Tibial nerve (tissue), 4 donors: ENCODE measurements at regions not wholly inside any gene's neighbourhood (a gene's known extent, or its start where the extent isn't known, plus 50 kb on each side); places are given as distances from the start of the nearest gene placed in this dataset.

ENCODE experiments used
- DNase-seq, 2 donors: peaks; one replicate each; pipeline ENCODE4 v3.0.0-alpha.2; 2019; ENCODE audit warnings: low spot score in 2 of 2
- H3K27ac ChIP-seq, 4 donors: fragments of 200-600 bp; sonication (generic) in 3 of 4; one replicate each; pipeline ENCODE4 v1.5.1; 2017 to 2019; ENCODE audit warnings: mild to moderate bottlenecking in 1 of 4
- H3K27me3 ChIP-seq, 2 donors: fragments of 200-600 bp; sonication (generic) in 1 of 2; one replicate each; pipeline versions ENCODE4 v1.5.1 to v1.6.0; 2017 to 2019
- H3K36me3 ChIP-seq, 3 donors: fragments of 200-600 bp; sonication (generic); one replicate each; pipeline ENCODE4 v1.5.1; 2018 to 2019
- H3K4me1 ChIP-seq, 4 donors: fragments of 200-600 bp; sonication (generic) in 3 of 4; one replicate each; pipeline ENCODE4 v1.5.1; 2017 to 2019
- H3K4me3 ChIP-seq, 4 donors: fragments of 200-600 bp; sonication (generic) in 3 of 4; one replicate each; pipeline ENCODE4 v1.5.1; 2017 to 2019; ENCODE audit warnings: mild to moderate bottlenecking in 1 of 4, moderate library complexity in 1 of 4
- H3K9me3 ChIP-seq, 4 donors: fragments of 200-600 bp; sonication (generic) in 3 of 4; one replicate each; pipeline ENCODE4 v1.5.1; 2017 to 2019
- EP300 ChIP-seq, 2 donors: sonication (generic); formaldehyde crosslinking; IDR thresholded peaks; one replicate each; pipeline ENCODE4 v1.6.1; 2017; ENCODE audit warnings: antibody characterized with exemption in 2 of 2, mild to moderate bottlenecking in 1 of 2
- POLR2A ChIP-seq, 2 donors: fragments of 450-650 bp; IDR thresholded peaks; one replicate each; pipeline ENCODE4 v1.6.1; 2017; ENCODE audit warnings: antibody characterized with exemption in 2 of 2, mild to moderate bottlenecking in 2 of 2, moderate library complexity in 2 of 2
- WGBS, 2 donors: methylation state at CpG; one replicate each; pipeline ENCODE4 v1.1.5; 2018; 5-methylcytosine and 5-hydroxymethylcytosine counted together
- TF ChIP-seq, protein P1 (sequence below), 5 experiments: fragments of 200-600 bp in 3 of 5; fragments of 450-650 bp in 2 of 5; sonication (generic) in 3 of 5; IDR thresholded peaks; one replicate each; pipeline ENCODE4 v1.5.1; 2016 to 2019; ENCODE audit warnings: antibody characterized with exemption in 5 of 5, mild to moderate bottlenecking in 3 of 5, moderate library complexity in 2 of 5

DNA sequence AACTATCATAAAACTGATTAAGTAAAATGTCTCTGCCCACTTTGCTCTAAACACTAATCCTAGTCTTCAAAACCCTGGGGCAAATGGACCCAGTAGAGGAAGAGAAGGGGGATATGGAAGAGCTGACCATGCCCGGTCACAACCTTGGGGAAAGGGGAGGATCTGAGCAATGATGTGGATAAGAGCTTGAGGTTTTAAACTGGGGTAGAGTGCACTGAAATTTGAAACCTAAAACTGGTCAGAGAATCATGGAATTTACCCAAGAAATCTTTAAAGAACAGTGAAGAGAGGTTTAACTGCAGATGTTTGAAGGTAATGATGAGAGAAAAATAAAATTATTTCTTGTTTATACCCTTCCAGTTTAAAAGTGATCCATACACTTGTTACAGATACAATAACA is 110.8 kb downstream of the MRPS30 start:
- H3K27ac ChIP-seq: no peak overlapping the region
- no peaks in the 10 kb centered on the region for H3K4me1 ChIP-seq
- H3K9me3 ChIP-seq: peaks cover 0 to 3% (median 0%) of the 10 kb centered on the region in 4 donors
- TF ChIP-seq EP300 (IDR thresholded peaks at IDR 0.05): no peak
- no peaks in the 10 kb centered on the region for H3K36me3 ChIP-seq
- H3K4me3 ChIP-seq: no peak overlapping the region
- DNase-seq: no peak
- H3K27me3 ChIP-seq: no peaks in the 10 kb centered on the region
- WGBS, 2 donors: 68 to 73% methylated on average over 1 of the region's 1 CpG

DNA sequence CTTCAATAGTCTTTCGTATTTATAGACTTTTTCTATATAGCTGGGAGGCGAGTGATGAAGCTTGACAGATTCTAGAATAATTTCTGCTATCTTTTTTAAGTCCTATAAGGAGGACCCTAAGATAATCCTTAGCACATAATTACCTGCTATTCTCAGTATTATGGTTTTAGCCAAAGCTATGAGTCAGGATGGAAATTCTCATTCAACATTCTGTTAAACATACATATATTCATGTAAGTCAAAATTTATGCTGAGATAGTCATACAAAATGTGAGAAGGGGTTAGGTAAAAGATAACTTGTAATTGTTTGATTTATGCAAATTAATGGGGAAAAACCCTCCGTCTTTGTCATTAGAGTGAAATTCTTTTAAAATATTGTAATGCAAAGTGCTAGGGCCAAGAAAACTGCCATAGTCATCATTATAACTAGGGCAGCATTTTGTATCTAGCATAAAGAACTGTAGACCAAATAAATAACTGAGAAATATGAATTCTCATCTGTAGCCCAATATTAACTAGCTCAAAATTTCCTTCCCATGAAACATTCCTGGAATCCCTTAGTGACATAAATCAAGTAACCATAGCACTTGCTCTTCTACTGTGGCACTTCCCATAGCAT is 118.5 kb downstream of the MRPS30 start:
- H3K4me3 ChIP-seq: no peak overlapping the region
- TF ChIP-seq EP300 (IDR thresholded peaks at IDR 0.05) (no peak), POLR2A (IDR thresholded peaks at IDR 0.05) (no peak)
- TF ChIP-seq, protein P1, sequence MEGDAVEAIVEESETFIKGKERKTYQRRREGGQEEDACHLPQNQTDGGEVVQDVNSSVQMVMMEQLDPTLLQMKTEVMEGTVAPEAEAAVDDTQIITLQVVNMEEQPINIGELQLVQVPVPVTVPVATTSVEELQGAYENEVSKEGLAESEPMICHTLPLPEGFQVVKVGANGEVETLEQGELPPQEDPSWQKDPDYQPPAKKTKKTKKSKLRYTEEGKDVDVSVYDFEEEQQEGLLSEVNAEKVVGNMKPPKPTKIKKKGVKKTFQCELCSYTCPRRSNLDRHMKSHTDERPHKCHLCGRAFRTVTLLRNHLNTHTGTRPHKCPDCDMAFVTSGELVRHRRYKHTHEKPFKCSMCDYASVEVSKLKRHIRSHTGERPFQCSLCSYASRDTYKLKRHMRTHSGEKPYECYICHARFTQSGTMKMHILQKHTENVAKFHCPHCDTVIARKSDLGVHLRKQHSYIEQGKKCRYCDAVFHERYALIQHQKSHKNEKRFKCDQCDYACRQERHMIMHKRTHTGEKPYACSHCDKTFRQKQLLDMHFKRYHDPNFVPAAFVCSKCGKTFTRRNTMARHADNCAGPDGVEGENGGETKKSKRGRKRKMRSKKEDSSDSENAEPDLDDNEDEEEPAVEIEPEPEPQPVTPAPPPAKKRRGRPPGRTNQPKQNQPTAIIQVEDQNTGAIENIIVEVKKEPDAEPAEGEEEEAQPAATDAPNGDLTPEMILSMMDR (IDR thresholded peaks at IDR 0.05): no peak
- 76 to 80% methylated on average over 3 of the region's 3 CpGs for WGBS, 2 donors

DNA sequence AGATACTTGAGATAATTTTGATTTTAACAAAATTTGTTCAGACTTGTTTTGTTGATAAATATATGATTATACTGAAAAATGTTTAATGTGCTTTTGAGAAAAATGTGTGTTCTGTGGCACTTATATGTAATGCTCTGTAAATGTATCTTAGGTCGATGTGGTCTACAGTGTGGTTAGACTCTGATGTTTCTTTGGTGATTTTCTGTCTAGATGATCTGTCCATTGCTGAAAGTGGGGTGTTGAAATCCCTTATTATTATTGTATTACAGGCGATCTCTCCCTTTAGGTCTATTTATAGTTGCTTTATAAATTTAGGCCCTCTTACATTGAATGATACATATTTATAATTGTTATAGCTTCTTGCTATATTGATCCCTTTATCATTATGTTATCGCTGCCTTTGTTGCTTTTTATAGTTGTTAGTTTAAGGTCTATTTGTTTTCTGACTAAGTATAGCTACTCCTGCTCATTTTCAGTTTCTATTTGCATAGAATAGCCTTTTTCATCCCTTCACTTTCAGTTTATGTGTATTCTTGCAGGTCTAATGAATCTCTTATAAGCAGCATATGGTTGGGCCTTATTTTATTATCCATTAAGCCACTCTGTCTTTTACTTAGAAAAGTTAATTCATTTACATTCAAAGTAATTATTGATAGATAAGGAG is 124.3 kb downstream of the MRPS30 start:
- H3K27ac ChIP-seq: no peak overlapping the region
- H3K9me3 ChIP-seq: peaks cover 0 to 9% (median 0%) of the 10 kb centered on the region in 4 donors
- H3K36me3 ChIP-seq: no peaks in the 10 kb centered on the region
- WGBS, 2 donors: 88 to 91% methylated on average over 3 of the region's 3 CpGs
- TF ChIP-seq EP300 (IDR thresholded peaks at IDR 0.05): no peak
- TF ChIP-seq, protein P1 (IDR thresholded peaks at IDR 0.05): no peak
- TF ChIP-seq POLR2A (IDR thresholded peaks at IDR 0.05): no peak
- DNase-seq: no peak
- H3K27me3 ChIP-seq: no peaks in the 10 kb centered on the region
- no peak overlapping the region for H3K4me3 ChIP-seq
- no peaks in the 10 kb centered on the region for H3K4me1 ChIP-seq

More for the DNA sequence above, 118.5 kb downstream of the MRPS30 start:
- H3K4me1 ChIP-seq: no peaks in the 10 kb centered on the region
- H3K27ac ChIP-seq: no peak overlapping the region
- H3K36me3 ChIP-seq: no peaks in the 10 kb centered on the region
- no peaks in the 10 kb centered on the region for H3K27me3 ChIP-seq
- DNase-seq: no peak
- no peaks in the 10 kb centered on the region for H3K9me3 ChIP-seq

DNA sequence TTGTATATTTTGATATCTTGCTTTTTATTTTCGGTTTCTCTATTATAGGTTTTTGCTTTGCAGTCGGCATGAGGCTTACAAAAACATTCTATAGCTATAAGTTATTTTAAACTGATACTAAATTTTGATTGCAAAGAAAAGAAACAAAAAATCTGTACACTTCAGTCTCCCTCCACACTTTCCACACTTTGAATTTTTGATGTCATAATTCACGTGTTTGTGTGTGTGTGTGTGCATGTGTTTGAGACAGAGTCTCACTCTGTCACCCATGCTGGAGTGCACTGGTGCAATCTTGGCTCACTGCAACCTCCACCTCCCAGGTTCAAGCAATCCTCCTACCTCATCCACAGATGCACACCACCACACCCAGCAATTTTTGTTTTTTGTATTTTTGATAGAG is 124.9 kb downstream of the MRPS30 start:
- Histone ChIP-seq H3K4me3 (no peak overlapping the region), H3K9me3 (peaks cover 0 to 9% (median 0%) of the 10 kb centered on the region in 4 donors), H3K27ac (no peak overlapping the region), H3K4me1 (no peaks in the 10 kb centered on the region), H3K27me3 (no peaks in the 10 kb centered on the region), H3K36me3 (no peaks in the 10 kb centered on the region)
- no peak for DNase-seq
- TF ChIP-seq, protein P1 (IDR thresholded peaks at IDR 0.05): no peak
- TF ChIP-seq POLR2A (IDR thresholded peaks at IDR 0.05) (no peak), EP300 (IDR thresholded peaks at IDR 0.05) (no peak)
- WGBS, 2 donors: 78 to 83% methylated on average over 3 of the region's 3 CpGs

DNA sequence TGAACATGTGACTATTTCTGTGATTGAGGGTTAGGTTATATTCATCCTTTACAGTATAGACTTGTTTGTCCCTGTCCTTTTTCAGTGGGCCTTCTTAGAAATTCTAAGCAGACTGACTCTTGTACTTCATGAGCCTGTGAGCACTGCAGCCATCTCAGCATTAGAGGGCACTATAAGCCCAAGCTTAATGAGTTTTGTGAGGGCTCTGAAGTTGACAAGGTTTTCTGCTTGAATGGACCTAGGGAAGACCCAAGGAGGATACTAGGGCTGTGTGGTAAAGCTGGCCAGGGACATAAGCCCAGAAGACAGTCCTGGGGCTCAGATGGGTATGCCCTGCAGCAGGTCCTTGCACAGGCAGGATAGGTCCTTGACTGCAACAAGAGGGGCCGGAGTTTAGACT is 126.5 kb downstream of the MRPS30 start:
- TF ChIP-seq EP300 (IDR thresholded peaks at IDR 0.05) (no peak), POLR2A (IDR thresholded peaks at IDR 0.05) (no peak)
- TF ChIP-seq, protein P1 (IDR thresholded peaks at IDR 0.05): no peak
- Histone ChIP-seq H3K27ac (no peak overlapping the region), H3K4me3 (no peak overlapping the region), H3K36me3 (no peaks in the 10 kb centered on the region), H3K4me1 (no peaks in the 10 kb centered on the region), H3K27me3 (no peaks in the 10 kb centered on the region), H3K9me3 (peaks cover 0 to 9% (median 0%) of the 10 kb centered on the region in 4 donors)
- no peak for DNase-seq
- 100% methylated on average over 1 of the region's 1 CpG; no CpG with 5 or more reads in 1 of the 2 donors for WGBS, 2 donors
